ENCODE measurements at regions not wholly inside any gene's neighbourhood (a gene's known extent, or its start where the extent isn't known, plus 50 kb on each side); places are given as distances from the start of the nearest gene placed in this dataset.

GRCh38 chr2:84144345-84144744 is 314.7 kb downstream of the SUCLG1 start:
- Histone ChIP-seq H3K27me3 (ENCODE audit: insufficient read depth, low read length, poor library complexity) (no peaks in the 10 kb centered on the region), H3K9ac (ENCODE audit: low read depth, low read length) (no peak overlapping the region), H3K4me1 (ENCODE audit: insufficient read depth, low read length) (no peaks in the 10 kb centered on the region), H2AFZ (ENCODE audit: low read depth, low read length) (no peak overlapping the region), H3K27ac (ENCODE audit: low read length) (no peak overlapping the region), H3K79me2 (ENCODE audit: insufficient read depth, low read length) (no peaks in the 10 kb centered on the region), H3K4me2 (ENCODE audit: insufficient read depth, low read length) (no peak overlapping the region), H3K4me3 (ENCODE audit: low read depth in 1 of 2, low read length in 2 of 2) (no peak overlapping the region), H3K9me3 (ENCODE audit: insufficient read depth, low read length, severe bottlenecking) (no peaks in the 10 kb centered on the region), H3K36me3 (ENCODE audit: insufficient read depth, low read length) (no peaks in the 10 kb centered on the region), H4K20me1 (ENCODE audit: insufficient read depth, low read length) (no peaks in the 10 kb centered on the region)
- TF ChIP-seq EZH2 (IDR thresholded peaks at IDR 0.05; ENCODE audit: borderline replicate concordance, low read depth, low read length, severe bottlenecking) (no peak), CTCF (IDR thresholded peaks at IDR 0.05; ENCODE audit: borderline replicate concordance, extremely low read depth, low read length, poor library complexity, severe bottlenecking) (no peak)
- DNase-seq (no peak), ATAC-seq (ENCODE audit: insufficient read depth, low read depth) (no peak)

GRCh38 chr2:84137034-84137433 is 322.0 kb downstream of the SUCLG1 start:
- Histone ChIP-seq H3K9ac (ENCODE audit: low read depth, low read length) (no peak overlapping the region), H3K4me1 (ENCODE audit: insufficient read depth, low read length) (no peaks in the 10 kb centered on the region), H3K4me3 (ENCODE audit: low read depth in 1 of 2, low read length in 2 of 2) (no peak overlapping the region), H3K79me2 (ENCODE audit: insufficient read depth, low read length) (no peaks in the 10 kb centered on the region), H3K4me2 (ENCODE audit: insufficient read depth, low read length) (no peak overlapping the region), H3K9me3 (ENCODE audit: insufficient read depth, low read length, severe bottlenecking) (no peaks in the 10 kb centered on the region), H3K36me3 (ENCODE audit: insufficient read depth, low read length) (no peaks in the 10 kb centered on the region), H3K27ac (ENCODE audit: low read length) (no peak overlapping the region), H4K20me1 (ENCODE audit: insufficient read depth, low read length) (no peaks in the 10 kb centered on the region), H3K27me3 (ENCODE audit: insufficient read depth, low read length, poor library complexity) (no peaks in the 10 kb centered on the region), H2AFZ (ENCODE audit: low read depth, low read length) (no peak overlapping the region)
- DNase-seq (no peak), ATAC-seq (ENCODE audit: insufficient read depth, low read depth) (no peak)
- TF ChIP-seq EZH2 (IDR thresholded peaks at IDR 0.05; ENCODE audit: borderline replicate concordance, low read depth, low read length, severe bottlenecking) = no peak
- no peak for TF ChIP-seq CTCF (IDR thresholded peaks at IDR 0.05; ENCODE audit: borderline replicate concordance, extremely low read depth, low read length, poor library complexity, severe bottlenecking)

- TF ChIP-seq CTCF (IDR thresholded peaks at IDR 0.05; ENCODE audit: borderline replicate concordance, extremely low read depth, low read length, poor library complexity, severe bottlenecking) (no peak), EZH2 (IDR thresholded peaks at IDR 0.05; ENCODE audit: borderline replicate concordance, low read depth, low read length, severe bottlenecking) (no peak)
- Histone ChIP-seq H3K4me3 (ENCODE audit: low read depth in 1 of 2, low read length in 2 of 2) (no peak overlapping the region), H3K4me2 (ENCODE audit: insufficient read depth, low read length) (no peak overlapping the region), H3K27me3 (ENCODE audit: insufficient read depth, low read length, poor library complexity) (no peaks in the 10 kb centered on the region), H3K36me3 (ENCODE audit: insufficient read depth, low read length) (no peaks in the 10 kb centered on the region), H3K27ac (ENCODE audit: low read length) (no peak overlapping the region), H3K4me1 (ENCODE audit: insufficient read depth, low read length) (no peaks in the 10 kb centered on the region), H3K9ac (ENCODE audit: low read depth, low read length) (no peak overlapping the region), H2AFZ (ENCODE audit: low read depth, low read length) (no peak overlapping the region), H3K79me2 (ENCODE audit: insufficient read depth, low read length) (no peaks in the 10 kb centered on the region), H3K9me3 (ENCODE audit: insufficient read depth, low read length, severe bottlenecking) (no peaks in the 10 kb centered on the region), H4K20me1 (ENCODE audit: insufficient read depth, low read length) (no peaks in the 10 kb centered on the region)
- ATAC-seq (ENCODE audit: insufficient read depth, low read depth) = no peak
- no peak for DNase-seq
Observed at GRCh38 chr2:84132370-84132769, 326.7 kb downstream of the SUCLG1 start.

- no peak for ATAC-seq (ENCODE audit: insufficient read depth, low read depth)
- TF ChIP-seq CTCF (IDR thresholded peaks at IDR 0.05; ENCODE audit: borderline replicate concordance, extremely low read depth, low read length, poor library complexity, severe bottlenecking) = no peak
- no peak for TF ChIP-seq EZH2 (IDR thresholded peaks at IDR 0.05; ENCODE audit: borderline replicate concordance, low read depth, low read length, severe bottlenecking)
Observed at GRCh38 chr2:84131278-84131830, 327.7 kb downstream of the SUCLG1 start.

More at GRCh38 chr2:84131278-84131830, 327.7 kb downstream of the SUCLG1 start:
- H3K4me1 ChIP-seq (ENCODE audit: insufficient read depth, low read length) = no peaks in the 10 kb centered on the region
- H3K4me2 ChIP-seq (ENCODE audit: insufficient read depth, low read length) = no peak overlapping the region
- H3K27me3 ChIP-seq (ENCODE audit: insufficient read depth, low read length, poor library complexity) = no peaks in the 10 kb centered on the region
- no peak overlapping the region for H3K4me3 ChIP-seq (ENCODE audit: low read depth in 1 of 2, low read length in 2 of 2)
- no peaks in the 10 kb centered on the region for H3K79me2 ChIP-seq (ENCODE audit: insufficient read depth, low read length)
- H3K27ac ChIP-seq (ENCODE audit: low read length) = no peak overlapping the region
- H2AFZ ChIP-seq (ENCODE audit: low read depth, low read length) = no peak overlapping the region
- no peaks in the 10 kb centered on the region for H3K9me3 ChIP-seq (ENCODE audit: insufficient read depth, low read length, severe bottlenecking)
- no peaks in the 10 kb centered on the region for H3K36me3 ChIP-seq (ENCODE audit: insufficient read depth, low read length)
- DNase-seq = no peak
- no peak overlapping the region for H3K9ac ChIP-seq (ENCODE audit: low read depth, low read length)
- H4K20me1 ChIP-seq (ENCODE audit: insufficient read depth, low read length) = no peaks in the 10 kb centered on the region
